Loucy (cell line): ENCODE measurements at regions not wholly inside any gene's neighbourhood (a gene's known extent, or its start where the extent isn't known, plus 50 kb on each side); places are given as distances from the start of the nearest gene placed in this dataset.

Experiments used
- H2AFZ ChIP-seq: fragments of 200-600 bp; sonication (generic); 2 replicates; pipeline ENCODE4 v1.6.0; 2016; ENCODE audit warnings: antibody characterized with exemption, mild to moderate bottlenecking, low read length, moderate library complexity
- H3F3A ChIP-seq: fragments of 200-600 bp; 2 replicates; pipeline ENCODE4 v1.6.0; 2016; ENCODE audit warnings: antibody characterized with exemption, low read depth, mild to moderate bottlenecking
- H3K27me3 ChIP-seq: fragments of 200-600 bp; sonication (generic); 2 replicates; pipeline ENCODE4 v1.6.1; 2014; ENCODE audit warnings: low read length, mild to moderate bottlenecking; ENCODE audit not compliant: insufficient read depth, poor library complexity, severe bottlenecking
- H3K36me3 ChIP-seq: fragments of 200-600 bp; sonication (generic); 2 replicates; pipeline ENCODE4 v1.6.1; 2016; ENCODE audit warnings: low read length; ENCODE audit not compliant: insufficient read depth
- H3K4me1 ChIP-seq: fragments of 200-600 bp; sonication (generic); 2 replicates; pipeline ENCODE4 v1.5.1; 2014; ENCODE audit warnings: low read length, mild to moderate bottlenecking; ENCODE audit not compliant: insufficient read depth, poor library complexity, severe bottlenecking
- H3K4me2 ChIP-seq: fragments of 200-600 bp; sonication (generic); 2 replicates; pipeline ENCODE4 v1.6.0; 2014; ENCODE audit warnings: antibody characterized with exemption, low read length, low read depth, mild to moderate bottlenecking; ENCODE audit not compliant: poor library complexity, severe bottlenecking
- H3K4me3 ChIP-seq: fragments of 200-600 bp; sonication (generic); 2 replicates; pipeline ENCODE4 v1.5.1; 2014; ENCODE audit warnings: low read length, mild to moderate bottlenecking, mixed read lengths; ENCODE audit not compliant: poor library complexity, severe bottlenecking
- H3K79me2 ChIP-seq: fragments of 200-600 bp; sonication (generic); 2 replicates; pipeline ENCODE4 v1.6.1; 2014; ENCODE audit warnings: low read length; ENCODE audit not compliant: insufficient read depth
- H3K9ac ChIP-seq: fragments of 200-600 bp; sonication (generic); 2 replicates; pipeline ENCODE4 v1.6.0; 2014; ENCODE audit warnings: mild to moderate bottlenecking, low read depth, low read length, moderate library complexity; ENCODE audit not compliant: poor library complexity, severe bottlenecking
- H3K9me2 ChIP-seq: fragments of 200-600 bp; sonication (generic); replicated peaks from 2 replicates; pipeline ENCODE4 v1.6.1; 2016; ENCODE audit warnings: low read depth, low read length, mixed read lengths
- H3K9me3 ChIP-seq: fragments of 200-600 bp; sonication (generic); 2 replicates; pipeline ENCODE4 v1.6.1; 2014; ENCODE audit warnings: mild to moderate bottlenecking, antibody characterized with exemption, low read length, low read depth; ENCODE audit not compliant: insufficient read depth
- H4K20me1 ChIP-seq: fragments of 200-600 bp; sonication (generic); 2 replicates; pipeline ENCODE4 v1.6.0; 2014; ENCODE audit warnings: antibody characterized with exemption, low read length, mild to moderate bottlenecking; ENCODE audit not compliant: insufficient read depth, poor library complexity, severe bottlenecking
- CTCF ChIP-seq: fragments of 200-600 bp; sonication (generic); conservative IDR thresholded peaks from 2 replicates; pipeline ENCODE4 v1.5.1; 2014; ENCODE audit warnings: mild to moderate bottlenecking, antibody characterized with exemption, low read length
- EZH2phosphoT487 ChIP-seq: fragments of 200-600 bp; IDR thresholded peaks from 2 replicates; pipeline ENCODE4 v1.6.1; 2018; ENCODE audit warnings: antibody characterized with exemption, mild to moderate bottlenecking, moderate library complexity, borderline replicate concordance

- Histone ChIP-seq H3K4me3 (no peak overlapping the region), H2AFZ (no peak overlapping the region), H3K36me3 (no peaks in the 10 kb centered on the region), H3K79me2 (no peaks in the 10 kb centered on the region), H3K27me3 (no peaks in the 10 kb centered on the region), H3K9me3 (no peaks in the 10 kb centered on the region), H4K20me1 (no peaks in the 10 kb centered on the region), H3K4me1 (peaks cover 9% of the 10 kb centered on the region), H3K9ac (no peak overlapping the region), H3F3A (no peaks in the 10 kb centered on the region), H3K9me2 (no peaks in the 10 kb centered on the region), H3K4me2 (no peak overlapping the region)
- TF ChIP-seq CTCF (no peak), EZH2phosphoT487 (no peak)
Measured at GRCh38 chr6:81534934-81535465, 217.5 kb downstream of the TENT5A start.

- Histone ChIP-seq H3K36me3 (no peaks in the 10 kb centered on the region), H3K4me3 (peak overlapping the region; percentile 42), H3F3A (no peaks in the 10 kb centered on the region), H3K9me3 (no peaks in the 10 kb centered on the region), H3K9me2 (no peaks in the 10 kb centered on the region), H4K20me1 (no peaks in the 10 kb centered on the region), H3K4me1 (peaks cover 22% of the 10 kb centered on the region), H3K4me2 (peak overlapping the region; percentile 61), H3K9ac (no peak overlapping the region), H2AFZ (peak overlapping the region; percentile 38; the same call in 1 of the 2 replicates), H3K27me3 (no peaks in the 10 kb centered on the region), H3K79me2 (no peaks in the 10 kb centered on the region)
- TF ChIP-seq CTCF = no peak
Measured at GRCh38 chr6:81531869-81532561, 220.5 kb downstream of the TENT5A start.

GRCh38 chr6:81517455-81517854 is 235.0 kb downstream of the TENT5A start:
- Histone ChIP-seq H3K4me2 (no peak overlapping the region), H3K9me3 (no peaks in the 10 kb centered on the region), H3K27me3 (no peaks in the 10 kb centered on the region), H3K4me3 (no peak overlapping the region), H3K36me3 (no peaks in the 10 kb centered on the region), H4K20me1 (no peaks in the 10 kb centered on the region), H3K4me1 (peaks cover 12% of the 10 kb centered on the region), H3K9me2 (no peaks in the 10 kb centered on the region), H3K79me2 (no peaks in the 10 kb centered on the region), H3K9ac (no peak overlapping the region), H3F3A (no peaks in the 10 kb centered on the region), H2AFZ (no peak overlapping the region)
- no peak for TF ChIP-seq EZH2phosphoT487
- TF ChIP-seq CTCF = no peak
